SK-N-SH (cell line): ENCODE measurements at regions not wholly inside any gene's neighbourhood (a gene's known extent, or its start where the extent isn't known, plus 50 kb on each side); places are given as distances from the start of the nearest gene placed in this dataset.

Source experiments
- CTCF ChIA-PET: fragments of 300-600, 350-600 bp; formaldehyde crosslinking; extraction: SDS; loops from one replicate; lab custom pipeline; 2021; lab: Yijun Ruan, JAX
- POLR2A ChIA-PET: fragments of 350-600 bp; sonication (Branson Sonifier 250); formaldehyde crosslinking; extraction: SDS; loops from one replicate; lab custom pipeline; 2020; ENCODE audit warnings: antibody characterized with exemption, inconsistent platforms; lab: Yijun Ruan, JAX
- DNase-seq: peaks from one replicate; pipeline ENCODE4 v3.0.0; 2012
- H2AFZ ChIP-seq: fragments of 200-600 bp; sonication (generic); 2 replicates; pipeline ENCODE4 v1.8.1; 2016; ENCODE audit warnings: antibody characterized with exemption, mild to moderate bottlenecking, low read depth
- H3F3A ChIP-seq: fragments of 200-600 bp; sonication (generic); replicated peaks from 2 replicates; pipeline ENCODE3; 2016; ENCODE audit warnings: antibody characterized with exemption, mild to moderate bottlenecking; ENCODE audit not compliant: insufficient read depth
- H3K27ac ChIP-seq, 2 experiments: fragments of 200-500 bp in 1 of 2; fragments of 200-600 bp in 1 of 2; sonication (Bioruptor generic) in 1 of 2; sonication (generic), shearing (Covaris generic) in 1 of 2; 2 replicates each; pipeline versions ENCODE4 v1.5.1 to v1.6.1; 2014 to 2016; ENCODE audit warnings: low read depth in 2 of 2, inconsistent platforms in 1 of 2, low read length in 1 of 2, mild to moderate bottlenecking in 1 of 2, mixed read lengths in 1 of 2
- H3K27me3 ChIP-seq: fragments of 200-600 bp; sonication (generic), shearing (Covaris generic); 2 replicates; pipeline ENCODE4 v1.6.1; 2016; ENCODE audit warnings: mixed run types; ENCODE audit not compliant: insufficient read depth
- H3K36me3 ChIP-seq, 2 experiments: fragments of 200-500 bp in 1 of 2; fragments of 200-600 bp in 1 of 2; sonication (Bioruptor generic) in 1 of 2; sonication (generic) in 1 of 2; replicated peaks in 1 of 2; 2 replicates each; pipeline versions ENCODE3 to v1.5.1; 2014 to 2016; ENCODE audit warnings: low read length in 1 of 2, mild to moderate bottlenecking in 1 of 2; ENCODE audit not compliant: insufficient read depth in 2 of 2, control insufficient read depth in 1 of 2
- H3K4me1 ChIP-seq, 2 experiments: fragments of 200-500 bp in 1 of 2; fragments of 200-600 bp in 1 of 2; sonication (Bioruptor generic) in 1 of 2; sonication (generic), shearing (Covaris generic) in 1 of 2; 2 replicates each; pipeline versions ENCODE4 v1.5.1 to v1.6.1; 2014 to 2016; ENCODE audit warnings: low read depth in 1 of 2, low read length in 1 of 2, mixed run types in 1 of 2; ENCODE audit not compliant: insufficient read depth in 2 of 2, control insufficient read depth in 1 of 2
- H3K4me2 ChIP-seq: fragments of 200-600 bp; sonication (generic), shearing (Covaris generic); 2 replicates; pipeline ENCODE4 v1.6.1; 2017; ENCODE audit warnings: mixed run types
- H3K4me3 ChIP-seq, 2 experiments: fragments of 200-500 bp in 1 of 2; fragments of 200-600 bp in 1 of 2; sonication (Bioruptor generic) in 1 of 2; sonication (generic), shearing (Covaris generic) in 1 of 2; 2 replicates each; pipeline versions ENCODE4 v1.5.1 to v1.8.1; 2014 to 2016; ENCODE audit warnings: low read depth in 2 of 2, inconsistent platforms in 1 of 2, low read length in 1 of 2, mild to moderate bottlenecking in 1 of 2, mixed read lengths in 1 of 2, moderate library complexity in 1 of 2
- H3K79me2 ChIP-seq: fragments of 200-600 bp; sonication (generic); 2 replicates; pipeline ENCODE4 v1.8.1; 2017; ENCODE audit warnings: mild to moderate bottlenecking; ENCODE audit not compliant: insufficient read depth
- H3K9ac ChIP-seq: fragments of 200-600 bp; sonication (generic); 2 replicates; pipeline ENCODE4 v1.6.1; 2017; ENCODE audit warnings: mixed run types
- H3K9me2 ChIP-seq: fragments of 200-600 bp; sonication (generic); 2 replicates; pipeline ENCODE4 v1.6.1; 2017; ENCODE audit warnings: mixed run types
- H3K9me3 ChIP-seq: fragments of 200-600 bp; sonication (generic); 2 replicates; pipeline ENCODE4 v1.6.1; 2017; ENCODE audit warnings: mixed run types, mild to moderate bottlenecking, moderate library complexity
- H4K20me1 ChIP-seq: fragments of 200-600 bp; sonication (generic); 2 replicates; pipeline ENCODE4 v1.6.1; 2017; ENCODE audit warnings: mild to moderate bottlenecking, mixed run types; ENCODE audit not compliant: insufficient read depth
- EP300 ChIP-seq, 2 experiments: IDR thresholded peaks; 2 replicates each; pipeline versions ENCODE4 v1.4.0 to v1.6.1; 2012; ENCODE audit warnings: borderline replicate concordance in 1 of 2, low read depth in 1 of 2, low read length in 1 of 2
- EZH2phosphoT487 ChIP-seq: fragments of 200-600 bp; sonication (generic); IDR thresholded peaks from 2 replicates; pipeline ENCODE4 v1.6.1; 2017; ENCODE audit warnings: low read depth, mixed run types, mild to moderate bottlenecking, antibody characterized with exemption, moderate library complexity, borderline replicate concordance
- FOSL2 ChIP-seq: IDR thresholded peaks from 2 replicates; pipeline ENCODE4 v1.4.0; 2012; ENCODE audit warnings: low read depth, mild to moderate bottlenecking, moderate library complexity, borderline replicate concordance
- FOXJ3 ChIP-seq: sonication (generic); formaldehyde crosslinking; IDR thresholded peaks from 2 replicates; pipeline ENCODE4 v1.5.1; 2020; ENCODE audit warnings: mild to moderate bottlenecking, missing genetic modification reagents
- FOXM1 ChIP-seq: IDR thresholded peaks from 2 replicates; pipeline ENCODE4 v1.4.0; 2012; ENCODE audit warnings: low read depth, mild to moderate bottlenecking
- JUND ChIP-seq: IDR thresholded peaks from 2 replicates; pipeline ENCODE4 v1.4.0; 2012
- MEF2A ChIP-seq: IDR thresholded peaks from 2 replicates; pipeline ENCODE4 v1.4.0; 2012; ENCODE audit warnings: low read depth, borderline replicate concordance
- NFIC ChIP-seq: IDR thresholded peaks from 2 replicates; pipeline ENCODE4 v1.4.0; 2012; ENCODE audit warnings: borderline replicate concordance
- POLR2AphosphoS5 ChIP-seq: IDR thresholded peaks from 2 replicates; pipeline ENCODE4 v1.6.1; 2012; ENCODE audit warnings: low read depth, low read length
- RAD21 ChIP-seq: IDR thresholded peaks from 2 replicates; pipeline ENCODE4 v1.6.1; 2012; ENCODE audit warnings: mild to moderate bottlenecking, low read length
- RCOR1 ChIP-seq: fragments of 150-350 bp; IDR thresholded peaks from 2 replicates; pipeline ENCODE4 v1.6.1; 2017; ENCODE audit warnings: antibody characterized with exemption, low read length
- RFX5 ChIP-seq: IDR thresholded peaks from 2 replicates; pipeline ENCODE4 v1.6.1; 2012; ENCODE audit warnings: mild to moderate bottlenecking, improper control_type of control experiment, low read length
- RXRA ChIP-seq: IDR thresholded peaks from 2 replicates; pipeline ENCODE4 v1.4.0; 2012; ENCODE audit warnings: low read depth, mild to moderate bottlenecking, borderline replicate concordance
- SIN3A ChIP-seq: IDR thresholded peaks from 2 replicates; pipeline ENCODE4 v1.6.1; 2012; ENCODE audit warnings: low read depth, mild to moderate bottlenecking, low read length, moderate library complexity, borderline replicate concordance
- TCF12 ChIP-seq: IDR thresholded peaks from 2 replicates; pipeline ENCODE4 v1.4.0; 2012
- TEAD4 ChIP-seq: IDR thresholded peaks from 2 replicates; pipeline ENCODE4 v1.4.0; 2012; ENCODE audit warnings: mild to moderate bottlenecking, borderline replicate concordance; ENCODE audit not compliant: insufficient read depth
- YY1 ChIP-seq: IDR thresholded peaks from 2 replicates; pipeline ENCODE4 v1.4.0; 2012; ENCODE audit warnings: low read depth, mild to moderate bottlenecking
- WGBS: methylation state at CpG from one replicate; pipeline ENCODE4 v1.1.6; 2017; ENCODE audit warnings: low lambda C conversion rate; 5-methylcytosine and 5-hydroxymethylcytosine counted together
- TF ChIP-seq, protein P1 (sequence below): IDR thresholded peaks from 2 replicates; pipeline ENCODE4 v1.6.1; 2012; ENCODE audit warnings: mild to moderate bottlenecking, low read depth, low read length, moderate library complexity
- TF ChIP-seq, protein P2 (sequence below): IDR thresholded peaks from 2 replicates; pipeline ENCODE4 v1.4.0; 2012; ENCODE audit warnings: low read depth
- TF ChIP-seq, protein P3 (sequence below): fragments of 200-600 bp; sonication (generic); IDR thresholded peaks from 2 replicates; pipeline ENCODE4 v1.6.1; 2017; ENCODE audit warnings: antibody characterized with exemption, mild to moderate bottlenecking, moderate library complexity
- TF ChIP-seq, protein P4 (sequence below): IDR thresholded peaks from 2 replicates; pipeline ENCODE4 v1.4.0; 2012; ENCODE audit warnings: low read depth, borderline replicate concordance

DNA sequence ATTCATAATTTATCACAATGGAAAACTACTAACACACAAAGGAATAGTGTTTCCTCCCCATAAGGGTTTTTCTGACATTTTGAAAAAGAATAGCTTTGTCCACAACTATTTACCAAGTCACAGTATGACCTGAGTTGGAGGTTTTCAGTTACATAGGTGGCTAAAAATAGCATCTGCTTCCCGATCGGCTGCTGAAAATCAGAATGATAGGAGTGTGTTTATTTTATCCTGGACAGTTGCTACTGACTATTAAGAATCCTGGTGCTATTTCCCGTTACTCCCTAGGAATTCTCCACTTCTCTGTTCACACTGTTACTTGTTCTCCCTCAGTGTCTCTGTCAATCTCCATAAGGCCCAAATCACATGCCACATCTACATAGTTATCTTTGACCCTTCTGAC lies 353.9 kb upstream of the RARB start:
- DNase-seq, result no peak
- H3K27ac ChIP-seq, result no peak overlapping the region
- ChIA-PET POLR2A (no interaction called here), CTCF (interaction anchor here (1.1 kb wide), 1 partner anchor 40 kb away, joined by 3 read pairs; no protein-coding TSS in a partner anchor)
- H3K9me2 ChIP-seq, result no peaks in the 10 kb centered on the region
- no peaks in the 10 kb centered on the region for H3K27me3 ChIP-seq
- no peak overlapping the region for H3K9ac ChIP-seq
- H3K36me3 ChIP-seq, result no peaks in the 10 kb centered on the region
- H3K79me2 ChIP-seq, result no peaks in the 10 kb centered on the region
- no peak overlapping the region for H3K4me2 ChIP-seq
- H3K4me3 ChIP-seq, result no peak overlapping the region
- H3K4me1 ChIP-seq, result peaks cover 0 to 4% of the 10 kb centered on the region in 2 experiments; a peak in 2 of 4 replicates
- WGBS, result 58% methylated on average over 3 of the region's 3 CpGs
- H2AFZ ChIP-seq, result no peak overlapping the region
- H3K9me3 ChIP-seq, result no peaks in the 10 kb centered on the region
- TF ChIP-seq SIN3A, result no peak
- no peak for TF ChIP-seq POLR2AphosphoS5
- TF ChIP-seq MEF2A, result no peak
- TF ChIP-seq FOXM1, result no peak
- TF ChIP-seq TCF12, result no peak
- TF ChIP-seq FOSL2, result no peak
- TF ChIP-seq, protein P1, sequence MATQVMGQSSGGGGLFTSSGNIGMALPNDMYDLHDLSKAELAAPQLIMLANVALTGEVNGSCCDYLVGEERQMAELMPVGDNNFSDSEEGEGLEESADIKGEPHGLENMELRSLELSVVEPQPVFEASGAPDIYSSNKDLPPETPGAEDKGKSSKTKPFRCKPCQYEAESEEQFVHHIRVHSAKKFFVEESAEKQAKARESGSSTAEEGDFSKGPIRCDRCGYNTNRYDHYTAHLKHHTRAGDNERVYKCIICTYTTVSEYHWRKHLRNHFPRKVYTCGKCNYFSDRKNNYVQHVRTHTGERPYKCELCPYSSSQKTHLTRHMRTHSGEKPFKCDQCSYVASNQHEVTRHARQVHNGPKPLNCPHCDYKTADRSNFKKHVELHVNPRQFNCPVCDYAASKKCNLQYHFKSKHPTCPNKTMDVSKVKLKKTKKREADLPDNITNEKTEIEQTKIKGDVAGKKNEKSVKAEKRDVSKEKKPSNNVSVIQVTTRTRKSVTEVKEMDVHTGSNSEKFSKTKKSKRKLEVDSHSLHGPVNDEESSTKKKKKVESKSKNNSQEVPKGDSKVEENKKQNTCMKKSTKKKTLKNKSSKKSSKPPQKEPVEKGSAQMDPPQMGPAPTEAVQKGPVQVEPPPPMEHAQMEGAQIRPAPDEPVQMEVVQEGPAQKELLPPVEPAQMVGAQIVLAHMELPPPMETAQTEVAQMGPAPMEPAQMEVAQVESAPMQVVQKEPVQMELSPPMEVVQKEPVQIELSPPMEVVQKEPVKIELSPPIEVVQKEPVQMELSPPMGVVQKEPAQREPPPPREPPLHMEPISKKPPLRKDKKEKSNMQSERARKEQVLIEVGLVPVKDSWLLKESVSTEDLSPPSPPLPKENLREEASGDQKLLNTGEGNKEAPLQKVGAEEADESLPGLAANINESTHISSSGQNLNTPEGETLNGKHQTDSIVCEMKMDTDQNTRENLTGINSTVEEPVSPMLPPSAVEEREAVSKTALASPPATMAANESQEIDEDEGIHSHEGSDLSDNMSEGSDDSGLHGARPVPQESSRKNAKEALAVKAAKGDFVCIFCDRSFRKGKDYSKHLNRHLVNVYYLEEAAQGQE, result no peak
- TF ChIP-seq, protein P2, sequence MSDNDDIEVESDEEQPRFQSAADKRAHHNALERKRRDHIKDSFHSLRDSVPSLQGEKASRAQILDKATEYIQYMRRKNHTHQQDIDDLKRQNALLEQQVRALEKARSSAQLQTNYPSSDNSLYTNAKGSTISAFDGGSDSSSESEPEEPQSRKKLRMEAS, result no peak
- no peak for TF ChIP-seq NFIC
- no peak for TF ChIP-seq EZH2phosphoT487
- no peak for TF ChIP-seq EP300 (IDR thresholded peaks at IDR 0.05; ENCODE audit: borderline replicate concordance in 1 of 2, low read depth in 1 of 2, low read length in 1 of 2)
- no peak for TF ChIP-seq JUND
- no peak for TF ChIP-seq FOXJ3 (CRISPR knock-in tag)
- TF ChIP-seq, all 33 proteins: peak for 0
- no peaks in the 10 kb centered on the region for H3F3A ChIP-seq
- H4K20me1 ChIP-seq, result no peaks in the 10 kb centered on the region

DNA sequence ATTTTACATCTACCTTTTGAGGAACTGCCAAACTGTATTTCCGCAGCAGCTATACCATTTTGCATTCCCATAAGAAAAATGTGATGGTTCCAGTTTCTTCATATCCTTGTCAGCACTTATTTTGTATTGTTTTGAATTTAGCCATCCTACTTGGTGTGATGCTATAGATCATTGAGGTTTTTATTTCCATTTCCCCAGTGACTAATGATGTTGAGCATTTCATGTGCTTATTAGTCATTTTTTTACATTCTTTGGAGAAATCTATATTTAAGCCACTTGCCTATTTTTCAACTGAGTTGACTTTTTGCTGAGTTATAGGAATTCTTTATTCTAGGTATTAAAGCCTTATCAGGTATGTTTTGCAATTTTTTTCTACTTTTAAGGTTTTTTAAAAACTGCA lies 347.6 kb upstream of the RARB start:
- ChIA-PET POLR2A (no interaction called here), CTCF (no interaction called here)
- no peaks in the 10 kb centered on the region for H3K79me2 ChIP-seq
- no peaks in the 10 kb centered on the region for H3K36me3 ChIP-seq
- no peak for DNase-seq
- no peak overlapping the region for H2AFZ ChIP-seq
- H3F3A ChIP-seq, result no peaks in the 10 kb centered on the region
- TF ChIP-seq, protein P2, result no peak
- TF ChIP-seq YY1 (no peak), EP300 (IDR thresholded peaks at IDR 0.05; ENCODE audit: borderline replicate concordance in 1 of 2, low read depth in 1 of 2, low read length in 1 of 2) (no peak), FOXJ3 (CRISPR knock-in tag) (no peak), RAD21 (no peak), JUND (no peak), RFX5 (no peak), TEAD4 (no peak), RCOR1 (no peak), RXRA (no peak), POLR2AphosphoS5 (no peak)
- TF ChIP-seq, protein P3, sequence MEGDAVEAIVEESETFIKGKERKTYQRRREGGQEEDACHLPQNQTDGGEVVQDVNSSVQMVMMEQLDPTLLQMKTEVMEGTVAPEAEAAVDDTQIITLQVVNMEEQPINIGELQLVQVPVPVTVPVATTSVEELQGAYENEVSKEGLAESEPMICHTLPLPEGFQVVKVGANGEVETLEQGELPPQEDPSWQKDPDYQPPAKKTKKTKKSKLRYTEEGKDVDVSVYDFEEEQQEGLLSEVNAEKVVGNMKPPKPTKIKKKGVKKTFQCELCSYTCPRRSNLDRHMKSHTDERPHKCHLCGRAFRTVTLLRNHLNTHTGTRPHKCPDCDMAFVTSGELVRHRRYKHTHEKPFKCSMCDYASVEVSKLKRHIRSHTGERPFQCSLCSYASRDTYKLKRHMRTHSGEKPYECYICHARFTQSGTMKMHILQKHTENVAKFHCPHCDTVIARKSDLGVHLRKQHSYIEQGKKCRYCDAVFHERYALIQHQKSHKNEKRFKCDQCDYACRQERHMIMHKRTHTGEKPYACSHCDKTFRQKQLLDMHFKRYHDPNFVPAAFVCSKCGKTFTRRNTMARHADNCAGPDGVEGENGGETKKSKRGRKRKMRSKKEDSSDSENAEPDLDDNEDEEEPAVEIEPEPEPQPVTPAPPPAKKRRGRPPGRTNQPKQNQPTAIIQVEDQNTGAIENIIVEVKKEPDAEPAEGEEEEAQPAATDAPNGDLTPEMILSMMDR, result no peak
- TF ChIP-seq, protein P4, sequence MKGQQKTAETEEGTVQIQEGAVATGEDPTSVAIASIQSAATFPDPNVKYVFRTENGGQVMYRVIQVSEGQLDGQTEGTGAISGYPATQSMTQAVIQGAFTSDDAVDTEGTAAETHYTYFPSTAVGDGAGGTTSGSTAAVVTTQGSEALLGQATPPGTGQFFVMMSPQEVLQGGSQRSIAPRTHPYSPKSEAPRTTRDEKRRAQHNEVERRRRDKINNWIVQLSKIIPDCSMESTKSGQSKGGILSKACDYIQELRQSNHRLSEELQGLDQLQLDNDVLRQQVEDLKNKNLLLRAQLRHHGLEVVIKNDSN, result no peak
- no peaks in the 10 kb centered on the region for H3K27me3 ChIP-seq
- no peak overlapping the region for H3K27ac ChIP-seq
- no peaks in the 10 kb centered on the region for H3K4me1 ChIP-seq
- no peaks in the 10 kb centered on the region for H3K9me3 ChIP-seq
- H3K9ac ChIP-seq, result no peak overlapping the region
- H3K4me2 ChIP-seq, result no peak overlapping the region
- no peak overlapping the region for H3K4me3 ChIP-seq
- no peaks in the 10 kb centered on the region for H3K9me2 ChIP-seq
- WGBS, result 79% methylated on average over 1 of the region's 1 CpG
- H4K20me1 ChIP-seq, result no peaks in the 10 kb centered on the region
